Adrenal gland (tissue), 5 donors: ENCODE measurements at regions not wholly inside any gene's neighbourhood (a gene's known extent, or its start where the extent isn't known, plus 50 kb on each side); places are given as distances from the start of the nearest gene placed in this dataset.

Source experiments
- CTCF ChIP-seq, 6 experiments: fragments of 450-650 bp in 4 of 6; fragments of 200-600 bp in 2 of 6; sonication (generic) in 1 of 6; IDR thresholded peaks; 1 replicate in 5 of 6; 2 replicates in 1 of 6; pipeline versions ENCODE4 v1.5.1 to v1.8.0; 2016 to 2021; ENCODE audit warnings: antibody characterized with exemption in 6 of 6, mild to moderate bottlenecking in 2 of 6, moderate library complexity in 1 of 6
- POLR2A ChIP-seq, 2 donors: fragments of 450-650 bp; IDR thresholded peaks; one replicate each; pipeline ENCODE4 v1.6.1; 2017; ENCODE audit warnings: antibody characterized with exemption in 2 of 2, mild to moderate bottlenecking in 2 of 2, moderate library complexity in 1 of 2
- donor health status: DM: no; HTN: no; CAD: no.

- TF ChIP-seq CTCF (IDR thresholded peaks at IDR 0.05) = no peak
- no peak for TF ChIP-seq POLR2A (IDR thresholded peaks at IDR 0.05)
These were observed 148.0 kb upstream of the SPACA1 start for GRCh38 chr6:87899499-87900147.
